MCF 10A (cell line): ENCODE measurements at regions not wholly inside any gene's neighbourhood (a gene's known extent, or its start where the extent isn't known, plus 50 kb on each side); places are given as distances from the start of the nearest gene placed in this dataset.

Experiments used
- BruUV-seq: library from RNA; stranded (reverse); fragments of 400-500 nt; replicated peaks from 2 replicates; lab custom pipeline; 2021; lab: Mats Ljungman, UMichigan
- CTCF ChIA-PET: fragments of 300-600 bp; sonication (Branson Sonifier 250); formaldehyde crosslinking; extraction: SDS; loops from one replicate; lab custom pipeline; 2021; ENCODE audit warnings: antibody characterized with exemption, inconsistent platforms; lab: Yijun Ruan, JAX
- POLR2A ChIA-PET: fragments of 300-600, 350-650 bp; sonication (Branson Sonifier 250); formaldehyde crosslinking; extraction: SDS; loops from one replicate; lab custom pipeline; 2020; ENCODE audit warnings: antibody characterized with exemption, inconsistent platforms; lab: Yijun Ruan, JAX
- DNase-seq: peaks from one replicate; pipeline ENCODE4 v3.0.0-alpha.2; 2018; ENCODE audit not compliant: unreplicated experiment
- H3K27ac Mint-ChIP-seq: one replicate; pipeline ENCODE4 v1.8.0; 2022; ENCODE audit warnings: mild to moderate bottlenecking, low read depth, mixed read lengths; ENCODE audit not compliant: unreplicated experiment
- H3K27me3 Mint-ChIP-seq: one replicate; pipeline ENCODE4 v1.8.0; 2022; ENCODE audit warnings: mixed read lengths; ENCODE audit not compliant: insufficient read depth, unreplicated experiment
- H3K36me3 Mint-ChIP-seq: one replicate; pipeline ENCODE4 v1.8.0; 2022; ENCODE audit warnings: mild to moderate bottlenecking, moderate library complexity, mixed read lengths; ENCODE audit not compliant: insufficient read depth, unreplicated experiment
- H3K4me1 Mint-ChIP-seq: one replicate; pipeline ENCODE4 v1.8.0; 2022; ENCODE audit warnings: mixed read lengths; ENCODE audit not compliant: insufficient read depth, unreplicated experiment
- H3K4me3 Mint-ChIP-seq: one replicate; pipeline ENCODE4 v1.8.0; 2022; ENCODE audit warnings: mild to moderate bottlenecking, moderate library complexity, mixed read lengths; ENCODE audit not compliant: unreplicated experiment
- H3K9me3 Mint-ChIP-seq: one replicate; pipeline ENCODE4 v1.8.0; 2022; ENCODE audit warnings: mixed read lengths; ENCODE audit not compliant: unreplicated experiment
- CTCF ChIP-seq: fragments of 200-600 bp; IDR thresholded peaks from one replicate; pipeline ENCODE4 v1.8.0; 2022; ENCODE audit warnings: antibody characterized with exemption, mild to moderate bottlenecking; ENCODE audit not compliant: unreplicated experiment
- intact Hi-C: fragments of 100-400 bp; cut with micrococcal nuclease; formaldehyde crosslinking; loops from 2 replicates; pipeline ENCODE4 v1.14.1; 2022

DNA sequence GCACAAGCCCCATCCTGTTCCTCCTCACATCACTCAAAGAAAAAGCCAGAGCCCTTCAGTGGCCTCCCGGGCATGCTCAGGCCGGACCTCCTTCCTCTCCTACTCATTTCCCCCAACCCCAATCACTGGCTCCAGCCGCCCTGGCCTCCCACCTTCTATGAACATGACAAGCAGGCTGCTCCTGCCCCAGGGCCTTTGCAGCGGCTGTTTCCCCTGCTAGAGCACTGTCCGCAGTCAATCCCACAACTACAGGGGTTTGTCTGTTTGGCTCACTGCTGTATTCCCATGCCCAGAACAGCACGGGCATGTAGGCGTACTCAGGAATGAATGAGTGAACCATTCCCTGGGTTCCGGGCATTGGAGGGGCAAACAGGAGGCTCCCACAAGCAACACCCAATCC is 139.8 kb upstream of the PRR20G start:
- CTCF ChIA-PET: no interaction called here
- BruUV-seq: no TSS peak
- no peak for TF ChIP-seq CTCF
- H3K4me1 Mint-ChIP-seq: no peaks in the 10 kb centered on the region
- H3K4me3 Mint-ChIP-seq: no peak overlapping the region
- DNase-seq: no peak
- peaks cover 6% of the 10 kb centered on the region for H3K36me3 Mint-ChIP-seq
- H3K27ac Mint-ChIP-seq: no peak overlapping the region
- POLR2A ChIA-PET: no interaction called here
- intact Hi-C loops: no loop called here
- H3K27me3 Mint-ChIP-seq: peaks cover 74% of the 10 kb centered on the region
- no peaks in the 10 kb centered on the region for H3K9me3 Mint-ChIP-seq

DNA sequence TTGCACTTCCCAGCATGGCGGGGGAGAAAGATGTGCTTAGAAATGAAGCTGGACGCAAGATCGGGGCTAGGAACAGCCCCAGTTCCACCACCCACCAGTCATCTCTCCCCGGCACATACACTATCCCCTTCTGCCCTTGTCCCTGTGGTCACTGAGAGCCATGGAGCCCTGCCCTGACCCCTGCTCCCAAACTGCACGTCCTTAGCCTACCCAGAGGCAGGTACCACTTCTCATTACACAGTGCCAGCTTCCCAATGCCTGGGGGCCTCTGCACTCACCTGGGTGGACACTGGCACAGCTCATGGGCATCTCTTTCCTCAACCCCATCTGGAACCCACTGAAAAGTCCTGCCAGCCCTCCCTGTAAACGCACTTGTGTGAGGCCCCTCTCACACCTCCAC is 139.3 kb upstream of the PRR20G start:
- ChIA-PET CTCF (interaction anchor here (1.1 kb wide), 2 partner anchors 53 to 172 kb away, joined by 3 read pairs; no protein-coding TSS in a partner anchor), POLR2A (no interaction called here)
- Mint-ChIP-seq H3K27ac (no peak overlapping the region), H3K36me3 (peaks cover 6% of the 10 kb centered on the region), H3K4me1 (no peaks in the 10 kb centered on the region), H3K9me3 (no peaks in the 10 kb centered on the region), H3K27me3 (peaks cover 74% of the 10 kb centered on the region), H3K4me3 (no peak overlapping the region)
- intact Hi-C loops: no loop called here
- no peak for TF ChIP-seq CTCF
- no peak for DNase-seq
- BruUV-seq: no TSS peak

- ChIA-PET POLR2A (no interaction called here), CTCF (interaction anchor here (1.1 kb wide), 2 partner anchors 52 to 172 kb away, joined by 3 read pairs; no protein-coding TSS in a partner anchor)
- DNase-seq: no peak
- no peak for TF ChIP-seq CTCF
- intact Hi-C loops: no loop called here
- Mint-ChIP-seq H3K27me3 (peaks cover 72% of the 10 kb centered on the region), H3K4me1 (no peaks in the 10 kb centered on the region), H3K4me3 (no peak overlapping the region), H3K36me3 (peaks cover 6% of the 10 kb centered on the region), H3K9me3 (no peaks in the 10 kb centered on the region), H3K27ac (no peak overlapping the region)
- no TSS peak for BruUV-seq
Measured at GRCh38 chr3:127426444-127427153, 138.8 kb upstream of the PRR20G start.

GRCh38 chr3:127425505-127426443 is 137.9 kb upstream of the PRR20G start:
- Mint-ChIP-seq H3K9me3 (no peaks in the 10 kb centered on the region), H3K4me1 (no peaks in the 10 kb centered on the region), H3K4me3 (no peak overlapping the region), H3K27ac (no peak overlapping the region), H3K36me3 (peaks cover 6% of the 10 kb centered on the region), H3K27me3 (peaks cover 63% of the 10 kb centered on the region)
- intact Hi-C loops: no loop called here
- DNase-seq: no peak
- POLR2A ChIA-PET: no interaction called here
- TF ChIP-seq CTCF: no peak
- CTCF ChIA-PET: interaction anchor here (0.6 to 1.1 kb wide), 2 partner anchors 17 to 52 kb away, joined by 3 read pairs; no protein-coding TSS in a partner anchor
- no TSS peak for BruUV-seq
